A172 (cell line): ENCODE measurements at regions not wholly inside any gene's neighbourhood (a gene's known extent, or its start where the extent isn't known, plus 50 kb on each side); places are given as distances from the start of the nearest gene placed in this dataset.

ENCODE experiments used
- DNase-seq: peaks from one replicate; pipeline ENCODE4 v3.0.0-alpha.2; 2015; ENCODE audit warnings: low spot score

DNA sequence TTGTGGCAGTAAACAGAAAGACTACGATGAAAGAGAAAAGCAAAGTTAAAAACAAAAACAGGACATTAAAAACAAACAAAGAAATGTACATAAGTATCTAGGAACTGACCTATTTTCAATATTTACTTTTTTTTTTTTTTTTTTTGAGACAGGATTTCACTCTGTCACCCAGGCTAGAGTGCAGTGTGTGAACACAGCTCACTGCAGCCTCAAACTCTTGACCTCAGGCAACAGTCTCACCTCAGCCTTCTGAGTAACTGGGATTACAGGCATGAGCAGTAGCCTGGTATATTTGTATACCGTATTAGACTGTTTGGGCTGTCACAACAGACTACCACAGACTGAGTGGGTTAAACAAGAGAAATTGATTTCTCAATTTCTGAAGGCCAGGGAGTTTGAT, 1189.1 kb downstream of the CDH9 start:
- no peak for DNase-seq

GRCh38 chr5:25823330-25823873, 1178.6 kb upstream of the CDH10 start:
- no peak for DNase-seq
